SK-N-SH (cell line): ENCODE measurements at regions not wholly inside any gene's neighbourhood (a gene's known extent, or its start where the extent isn't known, plus 50 kb on each side); places are given as distances from the start of the nearest gene placed in this dataset.
A peak's percentile ranks its signal among the peaks of the same experiment; 100 is the strongest.

Experiments
- EP300 ChIP-seq, 2 experiments: IDR thresholded peaks; 2 replicates each; pipeline versions ENCODE4 v1.4.0 to v1.6.1; 2012; ENCODE audit warnings: borderline replicate concordance in 1 of 2, low read depth in 1 of 2, low read length in 1 of 2
- EZH2phosphoT487 ChIP-seq: fragments of 200-600 bp; sonication (generic); IDR thresholded peaks from 2 replicates; pipeline ENCODE4 v1.6.1; 2017; ENCODE audit warnings: low read depth, mixed run types, mild to moderate bottlenecking, antibody characterized with exemption, moderate library complexity, borderline replicate concordance
- POLR2AphosphoS5 ChIP-seq: IDR thresholded peaks from 2 replicates; pipeline ENCODE4 v1.6.1; 2012; ENCODE audit warnings: low read depth, low read length
- REST ChIP-seq: IDR thresholded peaks from 2 replicates; pipeline ENCODE4 v1.6.1; 2012; ENCODE audit warnings: mild to moderate bottlenecking, low read depth, low read length, moderate library complexity
- TF ChIP-seq, protein P1 (sequence below): fragments of 150-350 bp; IDR thresholded peaks from 2 replicates; pipeline ENCODE4 v1.6.1; 2017; ENCODE audit warnings: antibody characterized with exemption, low read length, low read depth, borderline replicate concordance
- TF ChIP-seq, protein P2 (sequence below): fragments of 200-600 bp; sonication (generic); IDR thresholded peaks from 2 replicates; pipeline ENCODE4 v1.6.1; 2017; ENCODE audit warnings: antibody characterized with exemption, mild to moderate bottlenecking, moderate library complexity

GRCh38 chr4:173835903-173836302 is 305.9 kb upstream of the HAND2 start:
- TF ChIP-seq REST (no peak), EZH2phosphoT487 (no peak), EP300 (IDR thresholded peaks at IDR 0.05; ENCODE audit: borderline replicate concordance in 1 of 2, low read depth in 1 of 2, low read length in 1 of 2) (peak in 1 of 2 experiments; percentile 85; a peak in 2 of 4 replicates), POLR2AphosphoS5 (no peak)
- TF ChIP-seq, protein P1, sequence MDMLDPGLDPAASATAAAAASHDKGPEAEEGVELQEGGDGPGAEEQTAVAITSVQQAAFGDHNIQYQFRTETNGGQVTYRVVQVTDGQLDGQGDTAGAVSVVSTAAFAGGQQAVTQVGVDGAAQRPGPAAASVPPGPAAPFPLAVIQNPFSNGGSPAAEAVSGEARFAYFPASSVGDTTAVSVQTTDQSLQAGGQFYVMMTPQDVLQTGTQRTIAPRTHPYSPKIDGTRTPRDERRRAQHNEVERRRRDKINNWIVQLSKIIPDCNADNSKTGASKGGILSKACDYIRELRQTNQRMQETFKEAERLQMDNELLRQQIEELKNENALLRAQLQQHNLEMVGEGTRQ = no peak
- TF ChIP-seq, protein P2, sequence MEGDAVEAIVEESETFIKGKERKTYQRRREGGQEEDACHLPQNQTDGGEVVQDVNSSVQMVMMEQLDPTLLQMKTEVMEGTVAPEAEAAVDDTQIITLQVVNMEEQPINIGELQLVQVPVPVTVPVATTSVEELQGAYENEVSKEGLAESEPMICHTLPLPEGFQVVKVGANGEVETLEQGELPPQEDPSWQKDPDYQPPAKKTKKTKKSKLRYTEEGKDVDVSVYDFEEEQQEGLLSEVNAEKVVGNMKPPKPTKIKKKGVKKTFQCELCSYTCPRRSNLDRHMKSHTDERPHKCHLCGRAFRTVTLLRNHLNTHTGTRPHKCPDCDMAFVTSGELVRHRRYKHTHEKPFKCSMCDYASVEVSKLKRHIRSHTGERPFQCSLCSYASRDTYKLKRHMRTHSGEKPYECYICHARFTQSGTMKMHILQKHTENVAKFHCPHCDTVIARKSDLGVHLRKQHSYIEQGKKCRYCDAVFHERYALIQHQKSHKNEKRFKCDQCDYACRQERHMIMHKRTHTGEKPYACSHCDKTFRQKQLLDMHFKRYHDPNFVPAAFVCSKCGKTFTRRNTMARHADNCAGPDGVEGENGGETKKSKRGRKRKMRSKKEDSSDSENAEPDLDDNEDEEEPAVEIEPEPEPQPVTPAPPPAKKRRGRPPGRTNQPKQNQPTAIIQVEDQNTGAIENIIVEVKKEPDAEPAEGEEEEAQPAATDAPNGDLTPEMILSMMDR = no peak
